A673 (cell line): ENCODE measurements at regions not wholly inside any gene's neighbourhood (a gene's known extent, or its start where the extent isn't known, plus 50 kb on each side); places are given as distances from the start of the nearest gene placed in this dataset.

Source experiments
- EZH2 ChIP-seq: fragments of 200-600 bp; sonication (generic); IDR thresholded peaks from 2 replicates; pipeline ENCODE4 v1.6.1; 2017; ENCODE audit warnings: borderline replicate concordance, low read depth, mild to moderate bottlenecking, mixed read lengths, antibody characterized with exemption, low read length; ENCODE audit not compliant: poor library complexity, severe bottlenecking
- TF ChIP-seq, protein P1 (sequence below): fragments of 300-800, 200-600 bp; sonication (generic); conservative IDR thresholded peaks from 2 replicates; pipeline ENCODE4 v1.5.1; 2017; ENCODE audit warnings: low read depth, mild to moderate bottlenecking, antibody characterized with exemption, low read length, moderate library complexity, mixed read lengths

- TF ChIP-seq, protein P1, sequence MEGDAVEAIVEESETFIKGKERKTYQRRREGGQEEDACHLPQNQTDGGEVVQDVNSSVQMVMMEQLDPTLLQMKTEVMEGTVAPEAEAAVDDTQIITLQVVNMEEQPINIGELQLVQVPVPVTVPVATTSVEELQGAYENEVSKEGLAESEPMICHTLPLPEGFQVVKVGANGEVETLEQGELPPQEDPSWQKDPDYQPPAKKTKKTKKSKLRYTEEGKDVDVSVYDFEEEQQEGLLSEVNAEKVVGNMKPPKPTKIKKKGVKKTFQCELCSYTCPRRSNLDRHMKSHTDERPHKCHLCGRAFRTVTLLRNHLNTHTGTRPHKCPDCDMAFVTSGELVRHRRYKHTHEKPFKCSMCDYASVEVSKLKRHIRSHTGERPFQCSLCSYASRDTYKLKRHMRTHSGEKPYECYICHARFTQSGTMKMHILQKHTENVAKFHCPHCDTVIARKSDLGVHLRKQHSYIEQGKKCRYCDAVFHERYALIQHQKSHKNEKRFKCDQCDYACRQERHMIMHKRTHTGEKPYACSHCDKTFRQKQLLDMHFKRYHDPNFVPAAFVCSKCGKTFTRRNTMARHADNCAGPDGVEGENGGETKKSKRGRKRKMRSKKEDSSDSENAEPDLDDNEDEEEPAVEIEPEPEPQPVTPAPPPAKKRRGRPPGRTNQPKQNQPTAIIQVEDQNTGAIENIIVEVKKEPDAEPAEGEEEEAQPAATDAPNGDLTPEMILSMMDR: no peak
- no peak for TF ChIP-seq EZH2
Observed at GRCh38 chr6:15881150-15881549, 218.3 kb upstream of the DTNBP1 start.
